ENCODE measurements at regions not wholly inside any gene's neighbourhood (a gene's known extent, or its start where the extent isn't known, plus 50 kb on each side); places are given as distances from the start of the nearest gene placed in this dataset.

DNA sequence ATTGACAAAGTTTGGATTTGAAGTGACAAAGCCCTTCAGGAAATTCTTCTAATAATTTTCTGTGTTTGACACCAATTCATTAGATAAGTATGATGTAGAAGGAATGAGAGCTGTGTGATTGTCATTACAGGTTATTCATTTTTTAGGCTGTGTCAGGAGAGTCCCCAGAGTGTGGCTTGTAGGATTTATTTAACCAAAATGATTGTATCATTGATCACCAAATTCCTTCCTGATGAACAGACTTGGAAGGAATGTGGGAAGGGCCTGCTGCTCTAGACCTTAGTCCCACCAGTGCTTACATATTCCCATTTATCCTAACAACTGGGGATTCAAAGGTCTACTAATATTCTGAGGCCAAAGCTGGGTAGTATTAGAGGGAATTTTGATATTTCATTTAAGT, 383.3 kb upstream of the KAZN start:
- Histone ChIP-seq H3K4me3 (replicated peaks; ENCODE audit: low read depth, low read length) (no peak overlapping the region), H3K27me3 (replicated peaks; ENCODE audit: control insufficient read depth, insufficient read depth, low read length) (no peaks in the 10 kb centered on the region), H3K36me3 (ENCODE audit: control insufficient read depth, insufficient read depth, low read length) (no peaks in the 10 kb centered on the region)
- no peak for TF ChIP-seq CTCF (IDR thresholded peaks at IDR 0.05; ENCODE audit: insufficient read depth, low read length, poor library complexity, severe bottlenecking)
- no peak for DNase-seq (ENCODE audit: extremely low read depth, insufficient read length)

DNA sequence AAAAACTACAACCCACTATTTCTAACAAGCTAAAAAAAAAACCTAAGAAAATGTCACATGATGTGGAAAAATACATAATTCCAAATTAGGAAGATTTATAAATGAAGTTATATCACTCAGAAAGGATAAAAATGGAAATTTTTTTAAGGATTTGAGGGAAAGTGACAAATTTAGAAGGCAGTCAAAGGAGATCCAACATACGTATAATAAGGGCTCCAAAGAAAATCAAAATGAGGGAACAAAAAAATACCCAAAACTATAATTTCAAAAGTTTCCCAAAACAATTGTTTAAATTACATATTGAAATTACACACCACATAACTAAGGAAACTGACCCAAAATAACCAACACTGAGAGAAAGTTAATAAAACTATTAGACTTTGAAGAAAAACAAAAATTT, 381.1 kb upstream of the KAZN start:
- DNase-seq (ENCODE audit: extremely low read depth, insufficient read length), result no peak
- H3K4me3 ChIP-seq (replicated peaks; ENCODE audit: low read depth, low read length), result no peak overlapping the region
- H3K27me3 ChIP-seq (replicated peaks; ENCODE audit: control insufficient read depth, insufficient read depth, low read length), result no peaks in the 10 kb centered on the region
- TF ChIP-seq CTCF (IDR thresholded peaks at IDR 0.05; ENCODE audit: insufficient read depth, low read length, poor library complexity, severe bottlenecking), result no peak
- no peaks in the 10 kb centered on the region for H3K36me3 ChIP-seq (ENCODE audit: control insufficient read depth, insufficient read depth, low read length)

DNA sequence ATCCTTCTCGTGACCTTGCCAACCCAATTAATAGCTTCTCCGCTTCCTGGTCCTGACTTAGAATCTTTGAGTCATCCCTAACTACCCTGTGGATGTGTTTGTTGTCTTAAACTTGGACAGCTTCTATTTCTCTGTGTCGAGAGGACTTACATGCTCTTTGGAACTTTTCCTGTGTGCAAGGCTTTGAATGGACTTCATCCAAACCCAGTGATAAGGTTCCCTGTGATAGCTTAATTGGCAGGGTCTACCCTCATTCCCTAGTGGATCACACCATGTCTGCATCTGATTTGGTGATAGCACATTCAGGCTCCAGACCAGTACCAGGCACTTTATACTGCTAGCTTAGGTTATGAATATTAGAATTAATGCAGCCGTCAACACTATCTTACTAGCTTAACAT, 378.2 kb upstream of the KAZN start:
- Histone ChIP-seq H3K36me3 (ENCODE audit: control insufficient read depth, insufficient read depth, low read length) (no peaks in the 10 kb centered on the region), H3K27me3 (replicated peaks; ENCODE audit: control insufficient read depth, insufficient read depth, low read length) (no peaks in the 10 kb centered on the region), H3K4me3 (replicated peaks; ENCODE audit: low read depth, low read length) (no peak overlapping the region)
- DNase-seq (ENCODE audit: extremely low read depth, insufficient read length), result no peak
- no peak for TF ChIP-seq CTCF (IDR thresholded peaks at IDR 0.05; ENCODE audit: insufficient read depth, low read length, poor library complexity, severe bottlenecking)

GRCh38 chr1:14220811-14221210, 377.7 kb upstream of the KAZN start:
- Histone ChIP-seq H3K4me3 (replicated peaks; ENCODE audit: low read depth, low read length) (no peak overlapping the region), H3K36me3 (ENCODE audit: control insufficient read depth, insufficient read depth, low read length) (no peaks in the 10 kb centered on the region), H3K27me3 (replicated peaks; ENCODE audit: control insufficient read depth, insufficient read depth, low read length) (no peaks in the 10 kb centered on the region)
- no peak for TF ChIP-seq CTCF (IDR thresholded peaks at IDR 0.05; ENCODE audit: insufficient read depth, low read length, poor library complexity, severe bottlenecking)
- no peak for DNase-seq (ENCODE audit: extremely low read depth, insufficient read length)

- no peak for DNase-seq (ENCODE audit: extremely low read depth, insufficient read length)
- H3K36me3 ChIP-seq (ENCODE audit: control insufficient read depth, insufficient read depth, low read length), result no peaks in the 10 kb centered on the region
These were observed 376.4 kb upstream of the KAZN start for GRCh38 chr1:14222086-14222485.

More at GRCh38 chr1:14222086-14222485, 376.4 kb upstream of the KAZN start:
- no peak overlapping the region for H3K4me3 ChIP-seq (replicated peaks; ENCODE audit: low read depth, low read length)
- TF ChIP-seq CTCF (IDR thresholded peaks at IDR 0.05; ENCODE audit: insufficient read depth, low read length, poor library complexity, severe bottlenecking), result no peak
- no peaks in the 10 kb centered on the region for H3K27me3 ChIP-seq (replicated peaks; ENCODE audit: control insufficient read depth, insufficient read depth, low read length)
